Islet of Langerhans (tissue), 1 donor: ENCODE measurements at regions not wholly inside any gene's neighbourhood (a gene's known extent, or its start where the extent isn't known, plus 50 kb on each side); places are given as distances from the start of the nearest gene placed in this dataset.

ENCODE experiments used
- FAIRE-seq: peaks from one replicate; lab custom pipeline; 2011; peaks lifted over from hg19 to GRCh38; lab: Jason Lieb, UNC

GRCh38 chr4:42330002-42330592, 67.2 kb upstream of the SHISA3 start:
- no peak for FAIRE-seq

- no peak for FAIRE-seq
Measured at GRCh38 chr4:42331040-42331439, 66.2 kb upstream of the SHISA3 start.

- no peak for FAIRE-seq
Measured at GRCh38 chr4:42331914-42332368, 65.3 kb upstream of the SHISA3 start.

- FAIRE-seq = no peak
Measured at GRCh38 chr4:42339935-42340406, 57.3 kb upstream of the SHISA3 start.

GRCh38 chr4:42341518-42342026, 55.7 kb upstream of the SHISA3 start:
- no peak for FAIRE-seq

GRCh38 chr4:42342459-42342858, 54.8 kb upstream of the SHISA3 start:
- FAIRE-seq = no peak

- no peak for FAIRE-seq
Measured at GRCh38 chr4:42344309-42344708, 53.0 kb upstream of the SHISA3 start.

GRCh38 chr4:42344749-42345148, 52.5 kb upstream of the SHISA3 start:
- no peak for FAIRE-seq

- FAIRE-seq = no peak
Measured at GRCh38 chr4:42345962-42346544, 51.2 kb upstream of the SHISA3 start.

GRCh38 chr4:42347076-42347475, 50.2 kb upstream of the SHISA3 start:
- FAIRE-seq = no peak
